ENCODE measurements at regions not wholly inside any gene's neighbourhood (a gene's known extent, or its start where the extent isn't known, plus 50 kb on each side); places are given as distances from the start of the nearest gene placed in this dataset.

DNA sequence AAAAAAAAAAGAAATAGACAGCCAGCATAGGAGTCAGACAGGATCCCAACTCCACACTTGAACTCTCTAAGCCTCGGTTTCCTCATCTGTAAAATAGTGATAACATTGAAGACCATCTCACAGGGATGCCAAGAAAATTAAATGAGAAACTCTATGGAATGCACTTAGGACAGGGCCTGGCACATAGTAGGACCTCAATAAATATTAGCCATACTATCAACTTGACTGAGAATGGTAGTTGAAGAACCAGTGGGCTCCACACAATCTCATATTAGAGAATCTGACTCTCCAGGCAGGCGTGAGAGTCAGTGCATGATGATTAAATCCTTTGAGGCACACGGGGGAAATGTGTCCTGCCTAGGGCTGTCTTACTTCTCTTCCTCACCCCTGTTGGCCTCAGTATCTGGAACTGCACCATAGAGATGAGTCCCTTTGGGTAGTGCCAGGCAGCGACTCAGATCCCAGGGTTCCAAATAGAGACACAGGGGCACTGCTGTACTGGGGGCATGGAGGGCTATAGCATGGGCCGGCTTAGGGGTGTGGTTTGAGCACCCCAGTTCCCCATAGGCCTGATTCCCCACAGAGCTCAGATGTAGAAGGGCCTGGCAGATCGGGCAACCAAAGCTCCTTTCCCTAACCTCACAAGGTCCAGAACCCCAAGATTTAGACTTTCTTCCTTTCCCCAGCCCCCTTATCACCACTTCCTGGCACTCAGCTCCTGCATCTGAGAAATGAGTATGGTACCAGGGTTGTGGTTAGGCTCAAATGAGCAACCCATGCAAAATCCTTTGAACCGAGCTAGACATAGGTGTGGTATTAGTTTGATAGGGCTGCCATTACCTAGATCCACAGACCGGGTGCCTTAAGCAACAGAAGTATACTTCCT, 51.3 kb upstream of the CAB39 start:
- no peaks in the 10 kb centered on the region for H3K9me2 ChIP-seq (replicated peaks; ENCODE audit: low read length)
- TF ChIP-seq EZH2phosphoT487 (IDR thresholded peaks at IDR 0.05; ENCODE audit: borderline replicate concordance, low read length) (no peak), EZH2 (IDR thresholded peaks at IDR 0.05; ENCODE audit: low read length, unreplicated experiment) (no peak)
- TF ChIP-seq, protein P1, sequence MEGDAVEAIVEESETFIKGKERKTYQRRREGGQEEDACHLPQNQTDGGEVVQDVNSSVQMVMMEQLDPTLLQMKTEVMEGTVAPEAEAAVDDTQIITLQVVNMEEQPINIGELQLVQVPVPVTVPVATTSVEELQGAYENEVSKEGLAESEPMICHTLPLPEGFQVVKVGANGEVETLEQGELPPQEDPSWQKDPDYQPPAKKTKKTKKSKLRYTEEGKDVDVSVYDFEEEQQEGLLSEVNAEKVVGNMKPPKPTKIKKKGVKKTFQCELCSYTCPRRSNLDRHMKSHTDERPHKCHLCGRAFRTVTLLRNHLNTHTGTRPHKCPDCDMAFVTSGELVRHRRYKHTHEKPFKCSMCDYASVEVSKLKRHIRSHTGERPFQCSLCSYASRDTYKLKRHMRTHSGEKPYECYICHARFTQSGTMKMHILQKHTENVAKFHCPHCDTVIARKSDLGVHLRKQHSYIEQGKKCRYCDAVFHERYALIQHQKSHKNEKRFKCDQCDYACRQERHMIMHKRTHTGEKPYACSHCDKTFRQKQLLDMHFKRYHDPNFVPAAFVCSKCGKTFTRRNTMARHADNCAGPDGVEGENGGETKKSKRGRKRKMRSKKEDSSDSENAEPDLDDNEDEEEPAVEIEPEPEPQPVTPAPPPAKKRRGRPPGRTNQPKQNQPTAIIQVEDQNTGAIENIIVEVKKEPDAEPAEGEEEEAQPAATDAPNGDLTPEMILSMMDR (conservative IDR thresholded peaks at IDR 0.05; ENCODE audit: low read depth, low read length) = no peak
- no peaks in the 10 kb centered on the region for H3K79me2 ChIP-seq (ENCODE audit: low read length)
- no peaks in the 10 kb centered on the region for H3K4me1 ChIP-seq (ENCODE audit: insufficient read depth, low read length)
- intact Hi-C loops (cut with micrococcal nuclease) = no loop called here
- no peak overlapping the region for H3K9ac ChIP-seq (ENCODE audit: low read length)
- H3F3A ChIP-seq (ENCODE audit: low read length, unreplicated experiment) = no peaks in the 10 kb centered on the region
- no peaks in the 10 kb centered on the region for H3K36me3 ChIP-seq (ENCODE audit: low read depth, low read length)
- ATAC-seq (no peak), DNase-seq (no peak)
- POLR2A ChIA-PET (ENCODE audit: unreplicated experiment) = no interaction called here
- H3K4me3 ChIP-seq (ENCODE audit: low read length) = no peak overlapping the region
- CTCF ChIA-PET = no interaction called here
- H3K27me3 ChIP-seq (ENCODE audit: low read length) = no peaks in the 10 kb centered on the region
- no peak overlapping the region for H2AFZ ChIP-seq (ENCODE audit: low read length)
- no peaks in the 10 kb centered on the region for H4K20me1 ChIP-seq (ENCODE audit: low read length)
- no peak overlapping the region for H3K27ac ChIP-seq (ENCODE audit: low read length)
- no peak overlapping the region for H3K4me2 ChIP-seq (ENCODE audit: low read length)
- BruUV-seq (replicated peaks) = no TSS peak
- no peaks in the 10 kb centered on the region for H3K9me3 ChIP-seq (ENCODE audit: low read length)
